H4 (cell line): ENCODE measurements at regions not wholly inside any gene's neighbourhood (a gene's known extent, or its start where the extent isn't known, plus 50 kb on each side); places are given as distances from the start of the nearest gene placed in this dataset.
"Not testable (repeated sequence)": the region's sequence is repeated elsewhere in the genome, so short reads cannot be mapped to it uniquely, and the experiment has no call there.

Experiments
- DNase-seq: peaks from one replicate; pipeline ENCODE4 v3.0.0-alpha.2; 2015; ENCODE audit warnings: low spot score

GRCh38 chr1:116851189-116851588 lies 58.5 kb upstream of the PTGFRN start:
- DNase-seq, result not testable (repeated sequence)

- DNase-seq, result no peak
These were observed 57.9 kb upstream of the PTGFRN start for GRCh38 chr1:116851846-116852245.

DNA sequence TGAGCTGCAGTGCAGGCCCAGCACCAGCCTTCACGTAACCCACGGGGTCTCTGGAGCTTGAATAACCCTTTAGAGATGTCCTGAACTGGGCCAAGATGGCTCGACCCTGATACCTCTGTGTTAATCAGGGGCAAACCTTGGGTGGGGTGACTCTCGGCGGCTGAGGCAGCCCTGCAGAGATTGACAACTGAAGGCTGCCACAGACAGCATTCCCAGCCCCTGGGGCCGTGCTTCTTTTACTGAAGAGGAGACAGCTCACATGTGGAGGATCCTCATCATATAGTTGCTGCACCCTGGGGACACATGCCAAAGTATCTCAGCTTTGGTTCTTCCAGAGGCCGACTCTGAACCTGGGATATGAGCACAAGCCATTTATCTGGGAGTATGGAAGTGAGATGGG lies 57.3 kb upstream of the PTGFRN start:
- no peak for DNase-seq

DNA sequence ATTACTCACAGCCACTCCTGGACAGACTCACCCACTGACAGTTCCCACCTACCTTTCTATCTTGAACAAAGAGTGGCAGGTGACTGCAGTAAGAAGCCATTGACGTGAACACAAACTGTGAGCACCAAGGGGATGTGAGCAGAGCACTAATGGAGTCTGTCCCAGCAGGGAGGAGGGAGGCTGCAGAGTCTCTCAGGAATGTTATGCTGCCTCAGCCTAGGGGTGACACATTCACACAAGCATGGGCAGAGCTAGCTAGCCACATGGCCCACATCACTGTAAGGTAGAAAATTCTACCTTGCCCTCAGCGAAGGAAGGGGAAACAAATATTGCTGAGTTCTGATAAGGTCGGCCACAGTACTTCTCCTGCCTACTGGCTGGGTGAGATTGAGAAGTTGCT lies 56.8 kb upstream of the PTGFRN start:
- DNase-seq, result no peak

- peak; percentile 77 for DNase-seq
These were observed 55.9 kb upstream of the PTGFRN start for GRCh38 chr1:116853680-116854402.

- no peak for DNase-seq
These were observed 55.4 kb upstream of the PTGFRN start for GRCh38 chr1:116854403-116854690.

DNA sequence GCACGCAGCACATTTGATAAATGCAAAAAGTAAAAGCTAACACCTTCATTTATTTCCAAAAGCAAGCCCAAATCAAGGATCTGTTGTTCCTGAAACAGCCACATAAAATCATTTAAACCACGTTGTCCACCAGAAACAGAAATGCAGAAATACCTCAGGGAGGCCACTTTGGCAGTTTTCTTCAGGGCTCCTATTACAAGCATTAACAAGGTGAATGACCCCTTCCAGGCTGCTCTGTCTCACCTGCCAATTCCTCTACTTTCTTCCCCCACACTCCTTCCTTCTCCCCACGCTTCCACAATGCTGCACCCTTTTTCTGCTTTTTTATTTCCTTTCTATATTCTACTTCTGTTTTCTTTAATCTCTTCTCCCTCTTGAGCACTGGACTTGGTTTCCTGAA lies 55.0 kb upstream of the PTGFRN start:
- no peak for DNase-seq

- DNase-seq, result peak; percentile 47
These were observed 54.5 kb upstream of the PTGFRN start for GRCh38 chr1:116855191-116855619.

GRCh38 chr1:116855773-116856201 lies 53.9 kb upstream of the PTGFRN start:
- peak; percentile 71 for DNase-seq

GRCh38 chr1:116856312-116856711 lies 53.4 kb upstream of the PTGFRN start:
- DNase-seq, result no peak

GRCh38 chr1:116857092-116857491 lies 52.6 kb upstream of the PTGFRN start:
- DNase-seq, result no peak
